Ascending aorta (tissue), 2 donors: ENCODE measurements at regions not wholly inside any gene's neighbourhood (a gene's known extent, or its start where the extent isn't known, plus 50 kb on each side); places are given as distances from the start of the nearest gene placed in this dataset.

Experiments used
- DNase-seq, 2 donors: peaks; one replicate each; pipeline ENCODE4 v3.0.0-alpha.2; 2019; ENCODE audit warnings: low spot score in 2 of 2
- H3K27ac ChIP-seq, 2 donors: fragments of 200-600 bp; sonication (generic); one replicate each; pipeline ENCODE4 v1.5.1; 2016 to 2017; ENCODE audit warnings: mild to moderate bottlenecking in 1 of 2
- H3K27me3 ChIP-seq: fragments of 200-600 bp; sonication (generic); one replicate; pipeline ENCODE4 v1.5.1; 2017
- H3K36me3 ChIP-seq, 2 donors: fragments of 200-600 bp; sonication (generic); one replicate each; pipeline ENCODE4 v1.5.1; 2016
- H3K4me1 ChIP-seq, 2 donors: fragments of 200-600 bp; sonication (generic); one replicate each; pipeline ENCODE4 v1.5.1; 2016 to 2017; ENCODE audit warnings: mild to moderate bottlenecking in 1 of 2
- H3K4me3 ChIP-seq, 2 donors: fragments of 200-600 bp; sonication (generic); one replicate each; pipeline ENCODE4 v1.5.1; 2016 to 2017; ENCODE audit warnings: mild to moderate bottlenecking in 1 of 2
- H3K9me3 ChIP-seq, 2 donors: fragments of 200-600 bp; sonication (generic); one replicate each; pipeline ENCODE4 v1.5.1; 2016
- CTCF ChIP-seq, 3 experiments: fragments of 200-600 bp in 2 of 3; fragments of 450-650 bp in 1 of 3; sonication (generic) in 2 of 3; IDR thresholded peaks; one replicate each; pipeline ENCODE4 v1.5.1; 2016 to 2019; ENCODE audit warnings: antibody characterized with exemption in 3 of 3, mild to moderate bottlenecking in 1 of 3, moderate library complexity in 1 of 3
- intact Hi-C: fragments of 100-400 bp; cut with DNase I; formaldehyde crosslinking; loops from one replicate; pipeline ENCODE4 v1.15.1; 2023

- intact Hi-C loops: no loop called here
- H3K27ac ChIP-seq: no peak overlapping the region
- no peak for DNase-seq
- H3K9me3 ChIP-seq: no peaks in the 10 kb centered on the region
- H3K4me1 ChIP-seq: no peaks in the 10 kb centered on the region
- H3K4me3 ChIP-seq: no peak overlapping the region
- H3K36me3 ChIP-seq: no peaks in the 10 kb centered on the region
- no peaks in the 10 kb centered on the region for H3K27me3 ChIP-seq
- no peak for TF ChIP-seq CTCF (IDR thresholded peaks at IDR 0.05)
These were observed 231.7 kb upstream of the AJAP1 start for GRCh38 chr1:4422504-4423289.

GRCh38 chr1:4424254-4424653, 230.2 kb upstream of the AJAP1 start:
- DNase-seq: no peak
- H3K27me3 ChIP-seq: no peaks in the 10 kb centered on the region
- intact Hi-C loops: no loop called here
- no peaks in the 10 kb centered on the region for H3K36me3 ChIP-seq
- H3K4me3 ChIP-seq: no peak overlapping the region
- H3K27ac ChIP-seq: no peak overlapping the region
- no peaks in the 10 kb centered on the region for H3K4me1 ChIP-seq
- TF ChIP-seq CTCF (IDR thresholded peaks at IDR 0.05): no peak
- H3K9me3 ChIP-seq: no peaks in the 10 kb centered on the region

- no peaks in the 10 kb centered on the region for H3K9me3 ChIP-seq
- no peaks in the 10 kb centered on the region for H3K27me3 ChIP-seq
- H3K4me3 ChIP-seq: no peak overlapping the region
- DNase-seq: no peak
- H3K4me1 ChIP-seq: no peaks in the 10 kb centered on the region
- H3K27ac ChIP-seq: no peak overlapping the region
- no peak for TF ChIP-seq CTCF (IDR thresholded peaks at IDR 0.05)
- intact Hi-C loops: no loop called here
- H3K36me3 ChIP-seq: no peaks in the 10 kb centered on the region
These were observed 229.6 kb upstream of the AJAP1 start for GRCh38 chr1:4424766-4425165.

GRCh38 chr1:4425892-4426291, 228.5 kb upstream of the AJAP1 start:
- Histone ChIP-seq H3K27me3 (no peaks in the 10 kb centered on the region), H3K36me3 (no peaks in the 10 kb centered on the region), H3K27ac (no peak overlapping the region), H3K9me3 (no peaks in the 10 kb centered on the region), H3K4me3 (no peak overlapping the region), H3K4me1 (no peaks in the 10 kb centered on the region)
- intact Hi-C loops: no loop called here
- TF ChIP-seq CTCF (IDR thresholded peaks at IDR 0.05): no peak
- no peak for DNase-seq

- TF ChIP-seq CTCF (IDR thresholded peaks at IDR 0.05): no peak
- intact Hi-C loops: no loop called here
- no peaks in the 10 kb centered on the region for H3K36me3 ChIP-seq
- no peak for DNase-seq
- H3K27me3 ChIP-seq: no peaks in the 10 kb centered on the region
- no peaks in the 10 kb centered on the region for H3K9me3 ChIP-seq
- no peak overlapping the region for H3K27ac ChIP-seq
- H3K4me1 ChIP-seq: no peaks in the 10 kb centered on the region
- H3K4me3 ChIP-seq: no peak overlapping the region
These were observed 225.7 kb upstream of the AJAP1 start for GRCh38 chr1:4428711-4429110.
